ENCODE measurements at regions not wholly inside any gene's neighbourhood (a gene's known extent, or its start where the extent isn't known, plus 50 kb on each side); places are given as distances from the start of the nearest gene placed in this dataset.

DNA sequence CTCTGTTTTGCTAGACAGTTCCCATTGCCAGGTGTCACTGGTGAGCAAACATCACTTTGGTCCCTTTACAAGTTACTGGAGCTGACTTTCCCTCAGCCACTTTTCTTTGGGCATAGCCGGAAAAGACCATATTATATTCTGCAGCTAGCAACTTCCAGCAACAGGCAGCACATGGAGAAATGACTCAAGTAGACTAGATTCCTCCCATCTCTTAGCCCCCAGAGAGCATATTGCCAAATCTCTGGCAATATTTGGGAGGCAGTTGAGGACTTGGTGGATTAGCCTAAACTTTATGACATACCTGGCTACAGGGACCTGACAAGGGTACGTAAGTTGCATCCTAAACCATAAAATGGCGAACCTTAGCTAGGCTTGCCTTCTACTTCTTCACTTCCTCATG is 204.7 kb upstream of the MPDZ start:
- TF ChIP-seq, protein P1, sequence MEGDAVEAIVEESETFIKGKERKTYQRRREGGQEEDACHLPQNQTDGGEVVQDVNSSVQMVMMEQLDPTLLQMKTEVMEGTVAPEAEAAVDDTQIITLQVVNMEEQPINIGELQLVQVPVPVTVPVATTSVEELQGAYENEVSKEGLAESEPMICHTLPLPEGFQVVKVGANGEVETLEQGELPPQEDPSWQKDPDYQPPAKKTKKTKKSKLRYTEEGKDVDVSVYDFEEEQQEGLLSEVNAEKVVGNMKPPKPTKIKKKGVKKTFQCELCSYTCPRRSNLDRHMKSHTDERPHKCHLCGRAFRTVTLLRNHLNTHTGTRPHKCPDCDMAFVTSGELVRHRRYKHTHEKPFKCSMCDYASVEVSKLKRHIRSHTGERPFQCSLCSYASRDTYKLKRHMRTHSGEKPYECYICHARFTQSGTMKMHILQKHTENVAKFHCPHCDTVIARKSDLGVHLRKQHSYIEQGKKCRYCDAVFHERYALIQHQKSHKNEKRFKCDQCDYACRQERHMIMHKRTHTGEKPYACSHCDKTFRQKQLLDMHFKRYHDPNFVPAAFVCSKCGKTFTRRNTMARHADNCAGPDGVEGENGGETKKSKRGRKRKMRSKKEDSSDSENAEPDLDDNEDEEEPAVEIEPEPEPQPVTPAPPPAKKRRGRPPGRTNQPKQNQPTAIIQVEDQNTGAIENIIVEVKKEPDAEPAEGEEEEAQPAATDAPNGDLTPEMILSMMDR (IDR thresholded peaks at IDR 0.05; ENCODE audit: insufficient read depth, low read length) = no peak
- TF ChIP-seq GABPA (IDR thresholded peaks at IDR 0.05; ENCODE audit: low read depth) = no peak
- TF ChIP-seq POLR2AphosphoS5 (IDR thresholded peaks at IDR 0.05; ENCODE audit: low read depth) = no peak
